Tibial nerve (tissue), 4 donors: ENCODE measurements at regions not wholly inside any gene's neighbourhood (a gene's known extent, or its start where the extent isn't known, plus 50 kb on each side); places are given as distances from the start of the nearest gene placed in this dataset.

Source experiments
- DNase-seq, 2 donors: peaks; one replicate each; pipeline ENCODE4 v3.0.0-alpha.2; 2019; ENCODE audit warnings: low spot score in 2 of 2
- H3K27ac ChIP-seq, 4 donors: fragments of 200-600 bp; sonication (generic) in 3 of 4; one replicate each; pipeline ENCODE4 v1.5.1; 2017 to 2019; ENCODE audit warnings: mild to moderate bottlenecking in 1 of 4
- H3K27me3 ChIP-seq, 2 donors: fragments of 200-600 bp; sonication (generic) in 1 of 2; one replicate each; pipeline versions ENCODE4 v1.5.1 to v1.6.0; 2017 to 2019
- H3K36me3 ChIP-seq, 3 donors: fragments of 200-600 bp; sonication (generic); one replicate each; pipeline ENCODE4 v1.5.1; 2018 to 2019
- H3K4me1 ChIP-seq, 4 donors: fragments of 200-600 bp; sonication (generic) in 3 of 4; one replicate each; pipeline ENCODE4 v1.5.1; 2017 to 2019
- H3K4me3 ChIP-seq, 4 donors: fragments of 200-600 bp; sonication (generic) in 3 of 4; one replicate each; pipeline ENCODE4 v1.5.1; 2017 to 2019; ENCODE audit warnings: mild to moderate bottlenecking in 1 of 4, moderate library complexity in 1 of 4
- H3K9me3 ChIP-seq, 4 donors: fragments of 200-600 bp; sonication (generic) in 3 of 4; one replicate each; pipeline ENCODE4 v1.5.1; 2017 to 2019
- EP300 ChIP-seq, 2 donors: sonication (generic); formaldehyde crosslinking; IDR thresholded peaks; one replicate each; pipeline ENCODE4 v1.6.1; 2017; ENCODE audit warnings: antibody characterized with exemption in 2 of 2, mild to moderate bottlenecking in 1 of 2
- POLR2A ChIP-seq, 2 donors: fragments of 450-650 bp; IDR thresholded peaks; one replicate each; pipeline ENCODE4 v1.6.1; 2017; ENCODE audit warnings: antibody characterized with exemption in 2 of 2, mild to moderate bottlenecking in 2 of 2, moderate library complexity in 2 of 2
- WGBS, 2 donors: methylation state at CpG; one replicate each; pipeline ENCODE4 v1.1.5; 2018; 5-methylcytosine and 5-hydroxymethylcytosine counted together
- TF ChIP-seq, protein P1 (sequence below), 5 experiments: fragments of 200-600 bp in 3 of 5; fragments of 450-650 bp in 2 of 5; sonication (generic) in 3 of 5; IDR thresholded peaks; one replicate each; pipeline ENCODE4 v1.5.1; 2016 to 2019; ENCODE audit warnings: antibody characterized with exemption in 5 of 5, mild to moderate bottlenecking in 3 of 5, moderate library complexity in 2 of 5

GRCh38 chr18:45478889-45479288 is 136.4 kb upstream of the SLC14A2 start:
- no peaks in the 10 kb centered on the region for H3K9me3 ChIP-seq
- no peak for DNase-seq
- H3K27ac ChIP-seq: no peak overlapping the region
- no peak overlapping the region for H3K4me3 ChIP-seq
- H3K27me3 ChIP-seq: no peaks in the 10 kb centered on the region
- TF ChIP-seq POLR2A (IDR thresholded peaks at IDR 0.05) (no peak), EP300 (IDR thresholded peaks at IDR 0.05) (no peak)
- TF ChIP-seq, protein P1, sequence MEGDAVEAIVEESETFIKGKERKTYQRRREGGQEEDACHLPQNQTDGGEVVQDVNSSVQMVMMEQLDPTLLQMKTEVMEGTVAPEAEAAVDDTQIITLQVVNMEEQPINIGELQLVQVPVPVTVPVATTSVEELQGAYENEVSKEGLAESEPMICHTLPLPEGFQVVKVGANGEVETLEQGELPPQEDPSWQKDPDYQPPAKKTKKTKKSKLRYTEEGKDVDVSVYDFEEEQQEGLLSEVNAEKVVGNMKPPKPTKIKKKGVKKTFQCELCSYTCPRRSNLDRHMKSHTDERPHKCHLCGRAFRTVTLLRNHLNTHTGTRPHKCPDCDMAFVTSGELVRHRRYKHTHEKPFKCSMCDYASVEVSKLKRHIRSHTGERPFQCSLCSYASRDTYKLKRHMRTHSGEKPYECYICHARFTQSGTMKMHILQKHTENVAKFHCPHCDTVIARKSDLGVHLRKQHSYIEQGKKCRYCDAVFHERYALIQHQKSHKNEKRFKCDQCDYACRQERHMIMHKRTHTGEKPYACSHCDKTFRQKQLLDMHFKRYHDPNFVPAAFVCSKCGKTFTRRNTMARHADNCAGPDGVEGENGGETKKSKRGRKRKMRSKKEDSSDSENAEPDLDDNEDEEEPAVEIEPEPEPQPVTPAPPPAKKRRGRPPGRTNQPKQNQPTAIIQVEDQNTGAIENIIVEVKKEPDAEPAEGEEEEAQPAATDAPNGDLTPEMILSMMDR (IDR thresholded peaks at IDR 0.05): no peak
- H3K4me1 ChIP-seq: peaks cover 0 to 12% (median 0%) of the 10 kb centered on the region in 4 donors
- 91 to 97% methylated on average over 3 of the region's 3 CpGs for WGBS, 2 donors
- H3K36me3 ChIP-seq: no peaks in the 10 kb centered on the region

DNA sequence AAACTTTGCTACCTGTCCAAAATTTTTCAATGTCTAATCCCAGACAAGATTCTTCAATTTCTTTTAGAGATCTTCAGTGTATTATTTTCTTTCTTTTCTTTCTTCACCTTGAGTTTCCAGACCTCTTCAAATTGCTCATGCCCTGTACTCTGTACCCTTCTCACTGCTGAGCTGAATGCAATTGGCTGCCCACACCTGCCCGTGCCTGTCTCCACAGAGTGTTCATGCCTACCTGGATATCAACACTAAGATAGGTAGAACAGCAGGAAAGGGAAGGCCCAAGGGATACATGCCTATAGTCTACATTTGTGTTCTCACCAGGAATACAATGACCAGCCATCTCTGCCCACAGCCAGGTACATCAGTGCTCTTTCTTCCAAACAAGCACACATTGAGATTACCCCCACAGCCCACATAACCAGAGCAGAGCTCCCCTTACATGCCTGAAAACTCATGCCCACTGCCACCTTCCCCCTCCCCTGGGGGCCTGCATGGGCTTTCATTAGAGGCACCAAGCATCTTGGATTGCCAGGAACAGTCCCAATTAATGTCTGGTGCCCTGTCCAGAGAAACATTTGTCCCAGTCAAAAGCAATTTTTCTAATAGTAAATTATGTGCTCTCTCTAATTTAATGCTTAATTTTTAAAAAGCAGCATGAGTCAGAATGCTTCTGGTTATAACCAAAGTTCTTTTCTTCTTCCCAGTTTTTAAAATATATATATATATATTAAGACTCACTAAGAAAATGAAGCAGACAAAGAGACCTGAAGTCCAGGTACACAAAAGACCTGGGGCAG is 134.9 kb upstream of the SLC14A2 start:
- TF ChIP-seq, protein P1 (IDR thresholded peaks at IDR 0.05): no peak
- no peaks in the 10 kb centered on the region for H3K27me3 ChIP-seq
- DNase-seq: no peak
- 24 to 56% methylated on average over 1 of the region's 1 CpG for WGBS, 2 donors
- peaks cover 0 to 12% (median 0%) of the 10 kb centered on the region in 4 donors for H3K4me1 ChIP-seq
- H3K27ac ChIP-seq: no peak overlapping the region
- no peak overlapping the region for H3K4me3 ChIP-seq
- H3K9me3 ChIP-seq: no peaks in the 10 kb centered on the region
- no peaks in the 10 kb centered on the region for H3K36me3 ChIP-seq

DNA sequence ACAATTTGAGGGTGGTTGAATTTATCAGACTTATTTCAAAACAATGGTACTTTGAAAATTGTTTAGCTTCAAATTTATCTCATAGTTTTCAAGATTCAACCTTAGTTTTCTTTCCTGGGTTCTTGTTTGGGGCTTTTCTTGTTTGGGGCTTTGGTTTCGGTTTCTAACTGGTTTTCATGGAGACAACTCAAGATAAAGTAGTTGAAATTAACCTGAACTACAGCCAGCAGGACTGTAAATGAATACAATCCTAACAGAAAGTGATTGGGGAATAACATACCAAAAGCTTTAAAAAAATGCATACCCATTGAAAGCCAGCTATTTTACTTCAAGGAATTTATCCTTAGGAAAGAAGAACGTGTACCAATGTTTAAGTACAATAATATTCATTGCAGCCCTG is 133.5 kb upstream of the SLC14A2 start:
- H3K4me3 ChIP-seq: no peak overlapping the region
- TF ChIP-seq, protein P1 (IDR thresholded peaks at IDR 0.05): no peak
- no peak for TF ChIP-seq POLR2A (IDR thresholded peaks at IDR 0.05)
- no peak for TF ChIP-seq EP300 (IDR thresholded peaks at IDR 0.05)

DNA sequence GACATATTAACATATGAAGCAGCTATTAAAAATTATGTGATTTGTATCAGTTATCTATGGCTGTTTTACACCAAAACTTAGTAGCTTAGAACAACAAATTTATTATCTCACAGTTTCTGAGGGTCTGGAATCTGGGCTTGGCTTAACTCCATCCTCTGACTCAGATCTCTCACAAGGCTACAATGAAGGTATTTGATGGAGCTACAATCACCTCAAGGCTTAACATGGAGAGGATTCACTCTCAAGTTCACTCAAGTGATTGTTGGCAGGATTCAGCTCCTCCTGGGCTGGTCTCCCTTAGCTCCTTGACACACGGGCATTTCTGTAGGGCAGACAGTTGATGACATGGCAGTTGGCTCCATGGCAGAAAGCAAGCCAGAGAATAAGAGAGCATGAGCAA is 133.0 kb upstream of the SLC14A2 start:
- H3K4me1 ChIP-seq: peaks cover 0 to 12% (median 0%) of the 10 kb centered on the region in 4 donors

More for the DNA sequence above, 133.5 kb upstream of the SLC14A2 start:
- DNase-seq: no peak
- Histone ChIP-seq H3K27ac (no peak overlapping the region), H3K9me3 (no peaks in the 10 kb centered on the region), H3K36me3 (no peaks in the 10 kb centered on the region), H3K4me1 (peaks cover 0 to 12% (median 0%) of the 10 kb centered on the region in 4 donors), H3K27me3 (no peaks in the 10 kb centered on the region)
- 34 to 53% methylated on average over 2 of the region's 2 CpGs for WGBS, 2 donors

GRCh38 chr18:45487581-45487980 is 127.7 kb upstream of the SLC14A2 start:
- Histone ChIP-seq H3K27me3 (no peaks in the 10 kb centered on the region), H3K4me3 (no peak overlapping the region), H3K27ac (no peak overlapping the region), H3K9me3 (no peaks in the 10 kb centered on the region), H3K4me1 (peaks cover 0 to 2% (median 0%) of the 10 kb centered on the region in 4 donors), H3K36me3 (no peaks in the 10 kb centered on the region)
- TF ChIP-seq, protein P1 (IDR thresholded peaks at IDR 0.05): no peak
- TF ChIP-seq POLR2A (IDR thresholded peaks at IDR 0.05): no peak
- TF ChIP-seq EP300 (IDR thresholded peaks at IDR 0.05): no peak
- WGBS, 2 donors: 89 to 95% methylated on average over 3 of the region's 3 CpGs
- DNase-seq: no peak

More for the DNA sequence above, 133.0 kb upstream of the SLC14A2 start:
- TF ChIP-seq EP300 (IDR thresholded peaks at IDR 0.05) (no peak), POLR2A (IDR thresholded peaks at IDR 0.05) (no peak)
- TF ChIP-seq, protein P1 (IDR thresholded peaks at IDR 0.05): no peak
- Histone ChIP-seq H3K27ac (no peak overlapping the region), H3K4me3 (no peak overlapping the region), H3K9me3 (no peaks in the 10 kb centered on the region), H3K36me3 (no peaks in the 10 kb centered on the region), H3K27me3 (no peaks in the 10 kb centered on the region)
- whole genome bisulfite sequencing, 2 donors: 27 to 58% methylated on average over 1 of the region's 1 CpG
- no peak for DNase-seq
